Testis (tissue), 2 donors: ENCODE measurements at regions not wholly inside any gene's neighbourhood (a gene's known extent, or its start where the extent isn't known, plus 50 kb on each side); places are given as distances from the start of the nearest gene placed in this dataset.

ENCODE experiments used
- CTCF ChIP-seq, 3 experiments: fragments of 450-650 bp in 2 of 3; fragments of 200-600 bp in 1 of 3; sonication (generic) in 1 of 3; IDR thresholded peaks; one replicate each; pipeline ENCODE4 v1.5.1; 2016 to 2019; ENCODE audit warnings: antibody characterized with exemption in 3 of 3, mild to moderate bottlenecking in 2 of 3, moderate library complexity in 1 of 3
- POLR2A ChIP-seq: fragments of 450-650 bp; IDR thresholded peaks from one replicate; pipeline ENCODE4 v1.6.1; 2017; ENCODE audit warnings: antibody characterized with exemption, mild to moderate bottlenecking, moderate library complexity

- TF ChIP-seq CTCF (IDR thresholded peaks at IDR 0.05) (no peak), POLR2A (no peak)
Measured at GRCh38 chr1:182303778-182304177, 87.8 kb downstream of the GLUL start.
